Psoas muscle (tissue), 7 donors: ENCODE measurements at regions not wholly inside any gene's neighbourhood (a gene's known extent, or its start where the extent isn't known, plus 50 kb on each side); places are given as distances from the start of the nearest gene placed in this dataset.

ENCODE experiments used
- ATAC-seq, 4 donors: fragments of 200-7000 bp; cut with Tn5 transposase; one replicate each; pipeline ENCODE4 v1.9.1; 2020; ENCODE audit warnings: moderate library complexity in 3 of 4, mild to moderate bottlenecking in 2 of 4
- DNase-seq, 2 donors: peaks; one replicate each; pipeline ENCODE4 v3.0.0-alpha.2; 2020
- H3K27ac ChIP-seq: fragments of 200-600 bp; one replicate; pipeline ENCODE4 v1.8.0; 2022
- H3K27me3 ChIP-seq, 3 donors: fragments of 200-600 bp in 1 of 3; one replicate each; pipeline versions ENCODE4 v1.6.1 to v1.8.0; 2013 to 2022; ENCODE audit warnings: low read length in 2 of 3, mild to moderate bottlenecking in 2 of 3, moderate library complexity in 1 of 3; ENCODE audit not compliant: insufficient read depth in 3 of 3
- H3K36me3 ChIP-seq, 2 donors: fragments of 200-600 bp in 1 of 2; one replicate each; pipeline versions ENCODE4 v1.6.1 to v1.8.0; 2013 to 2022; ENCODE audit warnings: low read depth in 1 of 2, mild to moderate bottlenecking in 1 of 2, moderate library complexity in 1 of 2; ENCODE audit not compliant: insufficient read depth in 1 of 2
- H3K4me1 ChIP-seq: fragments of 200-600 bp; one replicate; pipeline ENCODE4 v1.8.0; 2022
- H3K4me3 ChIP-seq: fragments of 200-600 bp; one replicate; pipeline ENCODE4 v1.8.0; 2022; ENCODE audit warnings: mild to moderate bottlenecking
- H3K9me3 ChIP-seq: fragments of 200-600 bp; one replicate; pipeline ENCODE4 v1.8.0; 2022
- CTCF ChIP-seq: fragments of 200-600 bp; IDR thresholded peaks from one replicate; pipeline ENCODE4 v1.8.0; 2022; ENCODE audit warnings: antibody characterized with exemption
- WGBS, 3 donors: extraction: QIAGEN DNeasy Blood & Tissue Kit; methylation state at CpG; one replicate each; pipeline versions ENCODE4 v1.1.6 to v1.1.7; 2013; 5-methylcytosine and 5-hydroxymethylcytosine counted together
- intact Hi-C, 2 donors: fragments of 100-400 bp; cut with DNase I; formaldehyde crosslinking; loops; one replicate each; pipeline versions ENCODE4 v1.11.0 to v1.14.2; 2022
- donor health status: healthy with polysubstance abuse.
- donor health status: DM: no; HTN: no; CAD: no; lungs with moderate emphysema.
- donor health status: Bipolar disorder and iron deficiency.
- donor health status: healthy.
- donor health status: DM: yes; HTN: yes; CAD: no.
- donor health status: DM: no; HTN: no; CAD: no.
- donor health status: DM: yes; HTN: yes; CAD: no.

DNA sequence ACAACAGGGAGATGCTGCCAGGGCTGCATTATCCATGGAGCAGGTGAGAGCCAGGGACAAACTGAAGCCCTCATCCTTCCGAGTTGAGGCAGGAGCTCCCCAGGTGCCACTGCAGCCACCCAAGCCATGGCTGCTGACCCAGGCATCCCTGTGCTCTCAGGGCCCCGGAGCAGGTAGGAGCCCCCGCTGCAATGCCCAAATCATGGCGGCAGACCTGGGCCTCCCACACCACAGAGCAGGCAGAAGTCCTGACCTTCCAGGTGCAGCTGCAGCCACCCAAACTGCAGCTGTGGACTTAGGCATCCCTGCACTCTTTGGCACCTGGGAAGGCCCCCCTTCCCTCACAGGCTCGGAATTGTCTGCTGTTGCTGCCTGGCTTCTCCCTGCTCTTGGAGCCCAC lies 443.6 kb downstream of the ARAP2 start:
- DNase-seq (no peak), ATAC-seq (no peak)
- 88 to 93% (median 91%) methylated on average over 5 of the region's 5 CpGs for WGBS, 3 donors
- H3K27me3 ChIP-seq: no peaks in the 10 kb centered on the region
- peaks cover 14% of the 10 kb centered on the region for H3K9me3 ChIP-seq
- no peak for TF ChIP-seq CTCF
- intact Hi-C loops: no loop called here
- H3K4me1 ChIP-seq: no peaks in the 10 kb centered on the region
- no peak overlapping the region for H3K4me3 ChIP-seq
- H3K27ac ChIP-seq: no peak overlapping the region
- no peaks in the 10 kb centered on the region for H3K36me3 ChIP-seq

DNA sequence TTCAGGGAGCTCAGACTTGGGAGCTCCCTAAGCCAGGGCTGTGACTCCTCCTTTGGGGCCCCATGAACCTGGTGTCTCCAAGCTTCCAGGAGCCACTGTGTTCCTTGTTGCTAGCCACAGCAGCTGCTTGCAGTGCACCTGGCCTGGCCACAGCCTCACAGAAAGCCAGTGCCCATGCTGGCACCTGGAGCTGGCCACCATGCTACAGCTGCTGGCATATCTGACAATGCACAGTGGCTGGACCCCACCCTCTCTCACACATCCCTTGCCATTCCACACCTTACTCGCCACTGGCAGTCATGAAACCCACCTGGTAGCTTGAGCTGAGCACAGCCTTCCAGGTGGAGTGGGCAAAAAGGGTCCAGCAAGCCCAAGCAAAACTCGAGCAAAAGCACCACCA lies 441.7 kb downstream of the ARAP2 start:
- Histone ChIP-seq H3K9me3 (peaks cover 6% of the 10 kb centered on the region), H3K4me1 (no peaks in the 10 kb centered on the region), H3K27ac (no peak overlapping the region), H3K4me3 (no peak overlapping the region), H3K36me3 (no peaks in the 10 kb centered on the region), H3K27me3 (no peaks in the 10 kb centered on the region)
- DNase-seq (no peak), ATAC-seq (no peak)
- intact Hi-C loops: no loop called here
- 68 to 83% (median 76%) methylated on average over 2 of the region's 2 CpGs for WGBS, 3 donors
- TF ChIP-seq CTCF: no peak

- WGBS, 3 donors: 85 to 89% (median 86%) methylated on average over 4 of the region's 4 CpGs
- Histone ChIP-seq H3K36me3 (no peaks in the 10 kb centered on the region), H3K9me3 (no peaks in the 10 kb centered on the region), H3K27me3 (no peaks in the 10 kb centered on the region), H3K4me1 (no peaks in the 10 kb centered on the region), H3K27ac (no peak overlapping the region), H3K4me3 (no peak overlapping the region)
- DNase-seq (no peak), ATAC-seq (no peak)
- intact Hi-C loops: no loop called here
- no peak for TF ChIP-seq CTCF
Measured at GRCh38 chr4:35818520-35818919, 425.8 kb downstream of the ARAP2 start.

DNA sequence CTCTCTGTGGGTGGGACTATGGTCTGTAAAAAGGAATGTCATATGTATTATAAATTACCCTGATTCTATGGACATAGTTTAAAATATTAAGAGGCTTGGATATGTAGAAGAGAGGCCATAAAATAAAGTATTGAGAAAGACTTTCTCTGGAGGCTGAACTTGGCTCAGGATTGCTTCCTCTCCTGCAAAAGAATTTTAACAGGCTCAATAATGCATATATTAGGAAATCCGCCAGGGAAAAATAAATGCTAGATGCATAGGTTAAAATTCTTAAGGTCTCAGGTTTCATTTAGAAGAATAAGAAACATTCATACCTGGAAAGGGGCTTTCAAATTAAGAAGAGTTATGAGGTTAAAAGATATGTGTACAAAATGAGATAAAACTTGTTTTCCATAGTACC lies 424.3 kb downstream of the ARAP2 start:
- no peak for DNase-seq
- H3K27ac ChIP-seq: no peak overlapping the region

More for the DNA sequence above, 424.3 kb downstream of the ARAP2 start:
- H3K4me3 ChIP-seq: no peak overlapping the region
- WGBS, 3 donors: 59 to 71% (median 61%) methylated on average over 1 of the region's 1 CpG
- H3K36me3 ChIP-seq: no peaks in the 10 kb centered on the region
- no peaks in the 10 kb centered on the region for H3K27me3 ChIP-seq
- H3K4me1 ChIP-seq: no peaks in the 10 kb centered on the region
- no peak for TF ChIP-seq CTCF
- H3K9me3 ChIP-seq: no peaks in the 10 kb centered on the region
- intact Hi-C loops: no loop called here
- ATAC-seq: no peak
